ENCODE measurements at regions not wholly inside any gene's neighbourhood (a gene's known extent, or its start where the extent isn't known, plus 50 kb on each side); places are given as distances from the start of the nearest gene placed in this dataset.
"Not testable (repeated sequence)": the region's sequence is repeated elsewhere in the genome, so short reads cannot be mapped to it uniquely, and the experiment has no call there.

DNA sequence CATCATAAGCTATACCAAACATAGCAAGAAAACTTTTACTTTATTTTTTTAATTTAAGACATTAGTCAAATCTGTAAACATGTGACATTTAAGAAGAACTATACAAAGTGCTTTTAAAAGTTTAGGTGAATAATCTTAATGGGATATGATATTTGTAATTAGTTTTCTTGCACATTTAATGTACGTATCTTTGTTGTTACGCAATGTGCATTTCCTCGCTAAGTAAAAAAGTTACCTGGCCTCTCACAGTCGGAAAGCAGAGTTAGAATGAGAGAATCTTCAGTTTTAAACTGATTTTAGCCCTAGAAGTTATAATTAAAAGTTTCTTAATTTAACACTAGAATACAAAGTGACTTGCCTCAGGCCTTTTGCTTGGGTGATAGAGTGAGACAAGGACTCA lies 589.8 kb downstream of the DMRTA1 start:
- H3K27me3 ChIP-seq (ENCODE audit: control insufficient read depth, insufficient read depth, low read length): no peaks in the 10 kb centered on the region
- H3K4me3 ChIP-seq (ENCODE audit: low read length): no peak overlapping the region
- no peak overlapping the region for H3K9ac ChIP-seq (ENCODE audit: low read length)
- H3K27ac ChIP-seq (ENCODE audit: low read depth, low read length): no peak overlapping the region
- no peaks in the 10 kb centered on the region for H3K36me3 ChIP-seq (ENCODE audit: control insufficient read depth, insufficient read depth, low read length)
- H3K4me1 ChIP-seq (ENCODE audit: control insufficient read depth, insufficient read depth, low read length): no peaks in the 10 kb centered on the region

- Histone ChIP-seq H3K4me3 (ENCODE audit: low read length) (no peak overlapping the region), H3K9ac (ENCODE audit: low read length) (no peak overlapping the region), H3K4me1 (ENCODE audit: control insufficient read depth, insufficient read depth, low read length) (no peaks in the 10 kb centered on the region), H3K36me3 (ENCODE audit: control insufficient read depth, insufficient read depth, low read length) (no peaks in the 10 kb centered on the region), H3K27ac (ENCODE audit: low read depth, low read length) (no peak overlapping the region), H3K27me3 (ENCODE audit: control insufficient read depth, insufficient read depth, low read length) (no peaks in the 10 kb centered on the region)
These were observed 592.8 kb downstream of the DMRTA1 start for GRCh38 chr9:23039402-23039801.

- H3K36me3 ChIP-seq (ENCODE audit: control insufficient read depth, insufficient read depth, low read length): no peaks in the 10 kb centered on the region
- H3K9ac ChIP-seq (ENCODE audit: low read length): no peak overlapping the region
These were observed 594.8 kb downstream of the DMRTA1 start for GRCh38 chr9:23041466-23041865.

GRCh38 chr9:23044549-23044948 lies 597.9 kb downstream of the DMRTA1 start:
- no peaks in the 10 kb centered on the region for H3K36me3 ChIP-seq (ENCODE audit: control insufficient read depth, insufficient read depth, low read length)
- H3K4me3 ChIP-seq (ENCODE audit: low read length): no peak overlapping the region
- H3K27ac ChIP-seq (ENCODE audit: low read depth, low read length): no peak overlapping the region
- H3K9ac ChIP-seq (ENCODE audit: low read length): no peak overlapping the region
- no peaks in the 10 kb centered on the region for H3K4me1 ChIP-seq (ENCODE audit: control insufficient read depth, insufficient read depth, low read length)
- H3K27me3 ChIP-seq (ENCODE audit: control insufficient read depth, insufficient read depth, low read length): no peaks in the 10 kb centered on the region

More at GRCh38 chr9:23041466-23041865, 594.8 kb downstream of the DMRTA1 start:
- H3K27me3 ChIP-seq (ENCODE audit: control insufficient read depth, insufficient read depth, low read length): no peaks in the 10 kb centered on the region
- no peak overlapping the region for H3K4me3 ChIP-seq (ENCODE audit: low read length)
- H3K27ac ChIP-seq (ENCODE audit: low read depth, low read length): no peak overlapping the region
- H3K4me1 ChIP-seq (ENCODE audit: control insufficient read depth, insufficient read depth, low read length): no peaks in the 10 kb centered on the region

- H3K27ac ChIP-seq (ENCODE audit: low read depth, low read length); H3K4me1 ChIP-seq (ENCODE audit: control insufficient read depth, insufficient read depth, low read length); H3K9ac ChIP-seq (ENCODE audit: low read length); H3K36me3 ChIP-seq (ENCODE audit: control insufficient read depth, insufficient read depth, low read length); H3K27me3 ChIP-seq (ENCODE audit: control insufficient read depth, insufficient read depth, low read length); H3K4me3 ChIP-seq (ENCODE audit: low read length): not testable (repeated sequence)
These were observed 599.4 kb downstream of the DMRTA1 start for GRCh38 chr9:23046026-23046425.

- H3K36me3 ChIP-seq (ENCODE audit: control insufficient read depth, insufficient read depth, low read length): no peaks in the 10 kb centered on the region
- H3K4me3 ChIP-seq (ENCODE audit: low read length): no peak overlapping the region
- H3K27me3 ChIP-seq (ENCODE audit: control insufficient read depth, insufficient read depth, low read length): no peaks in the 10 kb centered on the region
- no peak overlapping the region for H3K27ac ChIP-seq (ENCODE audit: low read depth, low read length)
- H3K9ac ChIP-seq (ENCODE audit: low read length): no peak overlapping the region
- H3K4me1 ChIP-seq (ENCODE audit: control insufficient read depth, insufficient read depth, low read length): no peaks in the 10 kb centered on the region
These were observed 603.9 kb downstream of the DMRTA1 start for GRCh38 chr9:23050548-23050947.

DNA sequence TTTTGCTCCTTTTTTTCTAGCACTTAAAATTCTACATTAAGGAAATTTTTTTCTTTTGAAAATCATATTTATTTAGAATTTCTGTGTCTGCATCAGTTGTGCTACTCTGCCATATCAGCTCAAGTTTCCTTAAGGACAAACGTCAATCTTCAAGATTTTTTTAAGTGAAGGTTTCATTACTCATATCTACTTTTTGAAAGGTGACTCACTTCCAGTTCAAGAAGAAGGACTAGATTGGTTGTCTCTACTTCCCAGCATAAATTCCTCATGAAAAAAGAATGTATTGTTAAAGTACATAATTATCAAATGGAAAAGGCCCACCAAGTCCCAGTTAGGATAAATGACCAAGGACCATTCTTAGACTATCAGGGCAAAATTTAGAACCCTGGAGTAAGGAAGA lies 626.5 kb downstream of the DMRTA1 start:
- no peaks in the 10 kb centered on the region for H3K27me3 ChIP-seq (ENCODE audit: control insufficient read depth, insufficient read depth, low read length)
- no peak overlapping the region for H3K9ac ChIP-seq (ENCODE audit: low read length)
- H3K36me3 ChIP-seq (ENCODE audit: control insufficient read depth, insufficient read depth, low read length): no peaks in the 10 kb centered on the region
- H3K4me1 ChIP-seq (ENCODE audit: control insufficient read depth, insufficient read depth, low read length): no peaks in the 10 kb centered on the region
- H3K4me3 ChIP-seq (ENCODE audit: low read length): no peak overlapping the region
- H3K27ac ChIP-seq (ENCODE audit: low read depth, low read length): no peak overlapping the region

- Histone ChIP-seq H3K27ac (ENCODE audit: low read depth, low read length) (no peak overlapping the region), H3K27me3 (ENCODE audit: control insufficient read depth, insufficient read depth, low read length) (no peaks in the 10 kb centered on the region), H3K36me3 (ENCODE audit: control insufficient read depth, insufficient read depth, low read length) (no peaks in the 10 kb centered on the region), H3K9ac (ENCODE audit: low read length) (no peak overlapping the region), H3K4me1 (ENCODE audit: control insufficient read depth, insufficient read depth, low read length) (no peaks in the 10 kb centered on the region), H3K4me3 (ENCODE audit: low read length) (no peak overlapping the region)
These were observed 633.2 kb downstream of the DMRTA1 start for GRCh38 chr9:23079798-23080197.

DNA sequence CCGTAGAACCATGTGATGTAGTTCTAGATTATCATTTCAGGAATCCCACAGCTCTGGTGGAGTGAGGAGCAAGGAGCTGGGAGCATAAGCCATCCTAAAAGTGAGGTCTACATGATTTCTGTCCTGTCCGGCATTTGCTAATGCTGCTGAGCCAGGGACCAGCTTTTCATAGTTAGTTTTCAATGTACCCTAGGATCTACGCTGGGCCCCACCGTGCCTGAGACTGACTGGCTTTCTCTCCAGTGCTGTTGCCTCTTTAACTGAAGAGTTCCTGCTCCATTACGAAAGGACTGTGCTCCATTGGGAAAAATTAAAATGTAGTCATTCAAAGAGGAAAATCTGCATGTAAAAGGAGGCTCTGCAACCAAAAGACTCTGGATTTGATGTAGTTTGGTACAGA lies 634.8 kb downstream of the DMRTA1 start:
- Histone ChIP-seq H3K27me3 (ENCODE audit: control insufficient read depth, insufficient read depth, low read length) (no peaks in the 10 kb centered on the region), H3K9ac (ENCODE audit: low read length) (no peak overlapping the region), H3K36me3 (ENCODE audit: control insufficient read depth, insufficient read depth, low read length) (no peaks in the 10 kb centered on the region), H3K4me1 (ENCODE audit: control insufficient read depth, insufficient read depth, low read length) (no peaks in the 10 kb centered on the region), H3K27ac (ENCODE audit: low read depth, low read length) (no peak overlapping the region), H3K4me3 (ENCODE audit: low read length) (no peak overlapping the region)

GRCh38 chr9:23088932-23089364 lies 642.3 kb downstream of the DMRTA1 start:
- H3K9ac ChIP-seq (ENCODE audit: low read length): no peak overlapping the region
- H3K4me1 ChIP-seq (ENCODE audit: control insufficient read depth, insufficient read depth, low read length): no peaks in the 10 kb centered on the region
- H3K27me3 ChIP-seq (ENCODE audit: control insufficient read depth, insufficient read depth, low read length): no peaks in the 10 kb centered on the region
- no peak overlapping the region for H3K4me3 ChIP-seq (ENCODE audit: low read length)
- H3K36me3 ChIP-seq (ENCODE audit: control insufficient read depth, insufficient read depth, low read length): no peaks in the 10 kb centered on the region
- no peak overlapping the region for H3K27ac ChIP-seq (ENCODE audit: low read depth, low read length)

- Histone ChIP-seq H3K27me3 (ENCODE audit: control insufficient read depth, insufficient read depth, low read length) (no peaks in the 10 kb centered on the region), H3K36me3 (ENCODE audit: control insufficient read depth, insufficient read depth, low read length) (no peaks in the 10 kb centered on the region), H3K9ac (ENCODE audit: low read length) (no peak overlapping the region), H3K27ac (ENCODE audit: low read depth, low read length) (no peak overlapping the region), H3K4me1 (ENCODE audit: control insufficient read depth, insufficient read depth, low read length) (no peaks in the 10 kb centered on the region), H3K4me3 (ENCODE audit: low read length) (no peak overlapping the region)
These were observed 671.0 kb downstream of the DMRTA1 start for GRCh38 chr9:23117616-23118015.

GRCh38 chr9:23120630-23121029 lies 674.0 kb downstream of the DMRTA1 start:
- no peak overlapping the region for H3K4me3 ChIP-seq (ENCODE audit: low read length)
- H3K27ac ChIP-seq (ENCODE audit: low read depth, low read length): no peak overlapping the region
- no peaks in the 10 kb centered on the region for H3K36me3 ChIP-seq (ENCODE audit: control insufficient read depth, insufficient read depth, low read length)
- H3K27me3 ChIP-seq (ENCODE audit: control insufficient read depth, insufficient read depth, low read length): no peaks in the 10 kb centered on the region
- no peak overlapping the region for H3K9ac ChIP-seq (ENCODE audit: low read length)
- H3K4me1 ChIP-seq (ENCODE audit: control insufficient read depth, insufficient read depth, low read length): no peaks in the 10 kb centered on the region

GRCh38 chr9:23123048-23123632 lies 676.5 kb downstream of the DMRTA1 start:
- Histone ChIP-seq H3K4me1 (ENCODE audit: control insufficient read depth, insufficient read depth, low read length) (no peaks in the 10 kb centered on the region), H3K4me3 (ENCODE audit: low read length) (no peak overlapping the region), H3K27ac (ENCODE audit: low read depth, low read length) (no peak overlapping the region), H3K9ac (ENCODE audit: low read length) (no peak overlapping the region), H3K27me3 (ENCODE audit: control insufficient read depth, insufficient read depth, low read length) (no peaks in the 10 kb centered on the region), H3K36me3 (ENCODE audit: control insufficient read depth, insufficient read depth, low read length) (no peaks in the 10 kb centered on the region)
